ENCODE measurements at regions not wholly inside any gene's neighbourhood (a gene's known extent, or its start where the extent isn't known, plus 50 kb on each side); places are given as distances from the start of the nearest gene placed in this dataset.
"Not testable (repeated sequence)": the region's sequence is repeated elsewhere in the genome, so short reads cannot be mapped to it uniquely, and the experiment has no call there.

DNA sequence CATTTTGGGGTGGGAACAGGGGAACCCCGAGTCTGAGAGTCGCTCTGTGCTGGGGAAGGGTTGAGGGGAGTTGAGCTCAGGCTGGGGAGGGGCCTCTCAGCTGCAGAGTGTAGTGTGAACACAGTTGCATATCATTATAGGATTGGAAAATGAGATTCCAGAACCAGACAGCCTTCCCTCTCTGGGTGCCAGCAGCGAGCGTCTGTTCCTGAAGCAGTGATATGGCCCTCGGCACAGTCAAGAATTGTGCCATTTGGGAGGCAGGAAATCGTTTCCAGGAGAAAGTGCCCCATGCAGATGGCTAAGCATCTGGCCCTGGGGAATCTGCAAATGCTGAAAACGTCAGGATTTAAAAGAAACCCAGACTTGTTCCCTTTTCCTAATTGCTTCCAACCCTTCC is 70.4 kb upstream of the SFSWAP start:
- H3K36me3 ChIP-seq (ENCODE audit: insufficient read depth, low read length), result no peaks in the 10 kb centered on the region
- H3K9me3 ChIP-seq (ENCODE audit: control insufficient read depth, insufficient read depth, low read length), result no peaks in the 10 kb centered on the region
- H3K9ac ChIP-seq (ENCODE audit: low read depth, low read length), result no peak overlapping the region
- H3K4me1 ChIP-seq (ENCODE audit: insufficient read depth, low read length), result peaks cover 13% of the 10 kb centered on the region; the same call in 1 of the 2 replicates

DNA sequence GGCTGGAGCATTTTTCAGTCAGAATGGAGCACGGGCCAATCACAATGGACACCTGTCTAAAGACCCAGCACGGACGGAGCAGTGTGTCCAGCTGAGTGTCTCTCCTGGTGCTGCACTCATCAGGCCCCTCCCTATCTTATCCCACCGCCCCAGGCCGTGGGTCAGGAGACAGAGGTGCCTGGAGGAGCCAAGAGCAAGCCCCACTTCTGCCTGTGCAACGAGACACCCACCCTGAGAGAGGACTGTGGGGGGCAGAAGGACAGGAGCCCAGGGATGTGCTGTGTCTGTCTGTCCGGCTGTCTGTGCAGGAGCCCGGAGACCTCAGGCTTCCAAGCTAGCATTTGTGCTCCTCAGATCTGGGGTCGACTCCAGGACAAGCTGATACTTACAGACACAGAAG is 69.6 kb upstream of the SFSWAP start:
- Histone ChIP-seq H3K9me3 (ENCODE audit: control insufficient read depth, insufficient read depth, low read length) (no peaks in the 10 kb centered on the region), H3K4me1 (ENCODE audit: insufficient read depth, low read length) (peaks cover 20% of the 10 kb centered on the region; the same call in 1 of the 2 replicates), H3K9ac (ENCODE audit: low read depth, low read length) (no peak overlapping the region), H3K36me3 (ENCODE audit: insufficient read depth, low read length) (no peaks in the 10 kb centered on the region)

GRCh38 chr12:131642101-131642540 is 68.8 kb upstream of the SFSWAP start:
- Histone ChIP-seq H3K9me3 (ENCODE audit: control insufficient read depth, insufficient read depth, low read length) (no peaks in the 10 kb centered on the region), H3K4me1 (ENCODE audit: insufficient read depth, low read length) (peaks cover 20% of the 10 kb centered on the region; the same call in 1 of the 2 replicates), H3K9ac (ENCODE audit: low read depth, low read length) (no peak overlapping the region), H3K36me3 (ENCODE audit: insufficient read depth, low read length) (no peaks in the 10 kb centered on the region)

DNA sequence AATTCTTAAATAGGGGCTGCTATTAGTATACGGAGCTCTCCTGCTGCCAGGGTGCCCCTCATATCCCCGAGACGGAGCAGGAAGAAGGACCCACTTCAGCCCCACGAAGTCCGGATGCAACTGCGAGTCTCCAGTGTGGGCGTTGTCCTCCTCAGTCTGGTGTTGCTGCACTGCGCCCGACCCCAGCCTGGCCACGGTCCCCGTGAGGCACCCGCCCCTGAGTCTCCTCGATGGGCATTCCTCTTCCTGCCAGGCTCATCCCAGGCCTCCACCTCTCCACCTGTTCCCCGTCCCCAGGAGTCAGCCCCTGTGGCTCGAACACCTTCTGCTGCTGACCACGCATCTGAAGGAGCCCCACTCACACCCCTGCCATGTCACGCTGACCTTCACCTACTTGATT is 68.1 kb upstream of the SFSWAP start:
- Histone ChIP-seq H3K9ac (ENCODE audit: low read depth, low read length) (no peak overlapping the region), H3K4me1 (ENCODE audit: insufficient read depth, low read length) (peaks cover 20% of the 10 kb centered on the region; the same call in 1 of the 2 replicates), H3K36me3 (ENCODE audit: insufficient read depth, low read length) (no peaks in the 10 kb centered on the region), H3K9me3 (ENCODE audit: control insufficient read depth, insufficient read depth, low read length) (no peaks in the 10 kb centered on the region)

DNA sequence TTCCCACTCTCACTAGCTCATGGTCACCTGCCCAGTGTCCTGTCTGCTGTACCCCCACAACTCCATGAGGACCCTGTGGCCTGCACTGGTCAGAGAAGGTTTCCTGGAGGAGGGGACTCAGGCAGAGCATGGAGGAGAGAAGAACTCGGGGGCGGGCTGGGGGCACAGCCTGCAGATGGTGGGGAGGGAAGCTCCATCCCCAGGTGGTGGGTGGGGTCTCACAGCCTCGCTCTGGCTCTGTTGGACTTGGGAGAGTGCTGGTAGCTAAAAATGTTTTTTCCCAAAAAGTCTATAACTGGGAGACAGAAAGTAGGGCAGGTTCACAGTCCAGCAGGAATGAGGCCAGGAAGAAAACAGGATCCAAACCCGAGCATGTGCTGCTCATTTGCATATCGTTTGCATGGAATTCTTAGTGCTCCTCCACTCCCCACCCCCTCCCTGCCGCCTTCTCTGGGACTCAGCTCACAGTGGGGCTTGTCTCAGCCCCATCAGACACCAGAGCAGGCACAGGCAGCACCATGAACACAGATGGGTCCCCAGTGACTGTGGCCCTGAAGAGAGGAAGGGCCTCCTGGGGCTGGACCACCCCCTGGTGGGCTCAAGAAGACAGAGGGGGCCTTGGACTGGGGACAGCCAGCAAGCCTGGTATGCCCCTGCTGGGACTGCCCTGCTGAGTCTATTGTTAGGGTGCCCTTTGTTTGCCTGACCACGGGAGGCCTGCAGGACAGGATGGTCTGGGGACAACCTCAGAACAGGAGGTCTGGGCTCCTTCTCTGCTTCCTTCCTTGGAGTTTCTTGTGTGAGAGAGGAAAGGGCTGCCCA is 67.0 kb upstream of the SFSWAP start:
- H3K9ac ChIP-seq (ENCODE audit: low read depth, low read length), result no peak overlapping the region
- peaks cover 20% of the 10 kb centered on the region; the same call in 1 of the 2 replicates for H3K4me1 ChIP-seq (ENCODE audit: insufficient read depth, low read length)
- no peaks in the 10 kb centered on the region for H3K36me3 ChIP-seq (ENCODE audit: insufficient read depth, low read length)
- H3K9me3 ChIP-seq (ENCODE audit: control insufficient read depth, insufficient read depth, low read length), result no peaks in the 10 kb centered on the region

GRCh38 chr12:131644481-131644880 is 66.4 kb upstream of the SFSWAP start:
- Histone ChIP-seq H3K36me3 (ENCODE audit: insufficient read depth, low read length) (no peaks in the 10 kb centered on the region), H3K9ac (ENCODE audit: low read depth, low read length) (no peak overlapping the region), H3K4me1 (ENCODE audit: insufficient read depth, low read length) (peaks cover 20% of the 10 kb centered on the region; the same call in 1 of the 2 replicates), H3K9me3 (ENCODE audit: control insufficient read depth, insufficient read depth, low read length) (no peaks in the 10 kb centered on the region)

DNA sequence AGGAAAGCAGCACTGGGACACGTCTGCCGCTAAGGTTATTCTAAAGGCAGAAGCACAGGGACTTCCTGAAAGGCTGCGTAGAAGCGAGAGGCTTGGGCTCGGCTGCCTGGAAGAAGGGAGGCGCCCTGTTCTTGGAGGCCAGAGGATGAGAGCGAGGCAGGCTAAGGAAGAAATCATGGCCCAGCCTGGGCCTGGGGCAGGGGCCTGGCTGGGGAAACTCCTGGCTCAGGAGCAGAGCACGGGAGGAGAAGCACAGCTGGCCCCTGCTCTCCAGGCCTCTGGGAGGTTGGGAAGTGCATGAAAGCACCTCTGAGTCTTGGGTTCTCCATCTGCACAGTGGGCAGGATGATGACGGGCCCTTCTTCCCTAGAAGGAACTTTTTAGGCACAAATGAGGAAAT is 66.0 kb upstream of the SFSWAP start:
- H3K4me1 ChIP-seq (ENCODE audit: insufficient read depth, low read length), result peaks cover 20% of the 10 kb centered on the region; the same call in 1 of the 2 replicates
- H3K9ac ChIP-seq (ENCODE audit: low read depth, low read length); H3K36me3 ChIP-seq (ENCODE audit: insufficient read depth, low read length); H3K9me3 ChIP-seq (ENCODE audit: control insufficient read depth, insufficient read depth, low read length): not testable (repeated sequence)

DNA sequence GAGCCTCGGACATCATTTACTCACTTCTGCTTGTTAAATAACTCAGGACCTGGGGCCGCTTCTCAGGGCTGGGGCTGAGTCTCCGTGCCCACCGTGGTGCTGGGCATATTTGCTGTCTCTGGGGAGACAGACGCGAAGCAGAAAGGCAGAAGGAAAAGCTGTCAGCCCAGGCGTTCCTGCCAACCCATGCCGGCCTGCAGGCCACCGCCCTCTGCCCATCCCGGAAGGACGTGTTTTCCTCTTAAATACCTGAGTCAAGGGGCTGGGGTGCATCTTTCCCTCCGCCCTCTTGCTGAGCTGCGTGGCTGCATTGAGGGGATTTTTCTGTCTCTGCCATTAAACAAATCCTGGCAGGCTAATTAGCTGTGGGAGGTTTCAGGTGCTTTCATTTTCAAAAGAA is 65.3 kb upstream of the SFSWAP start:
- H3K36me3 ChIP-seq (ENCODE audit: insufficient read depth, low read length); H3K9me3 ChIP-seq (ENCODE audit: control insufficient read depth, insufficient read depth, low read length); H3K9ac ChIP-seq (ENCODE audit: low read depth, low read length): not testable (repeated sequence)
- H3K4me1 ChIP-seq (ENCODE audit: insufficient read depth, low read length), result peaks cover 20% of the 10 kb centered on the region; the same call in 1 of the 2 replicates

DNA sequence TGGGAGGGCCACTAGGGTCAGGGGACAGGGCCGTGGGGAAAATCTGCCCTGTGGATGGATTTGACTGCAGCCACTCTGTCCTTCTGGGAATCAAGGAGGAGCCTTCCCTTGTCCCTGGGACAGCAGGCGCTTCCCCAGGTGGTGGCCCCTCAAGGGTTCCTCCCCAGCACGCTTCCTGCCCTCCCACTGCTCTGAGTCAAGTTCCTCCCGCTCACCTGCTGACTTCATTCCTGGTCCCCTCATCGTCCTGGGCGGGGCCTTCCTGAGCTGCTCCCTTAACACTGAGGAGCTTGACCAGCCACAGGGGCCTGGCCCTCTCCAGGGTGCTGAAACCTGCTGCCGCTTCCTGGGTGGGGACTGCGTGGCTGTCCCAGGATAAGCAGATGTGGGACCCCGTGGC is 64.4 kb upstream of the SFSWAP start:
- H3K36me3 ChIP-seq (ENCODE audit: insufficient read depth, low read length); H3K9me3 ChIP-seq (ENCODE audit: control insufficient read depth, insufficient read depth, low read length); H3K9ac ChIP-seq (ENCODE audit: low read depth, low read length): not testable (repeated sequence)
- H3K4me1 ChIP-seq (ENCODE audit: insufficient read depth, low read length), result peaks cover 20% of the 10 kb centered on the region; the same call in 1 of the 2 replicates

GRCh38 chr12:131647667-131648066 is 63.2 kb upstream of the SFSWAP start:
- Histone ChIP-seq H3K9me3 (ENCODE audit: control insufficient read depth, insufficient read depth, low read length) (no peaks in the 10 kb centered on the region), H3K36me3 (ENCODE audit: insufficient read depth, low read length) (no peaks in the 10 kb centered on the region), H3K4me1 (ENCODE audit: insufficient read depth, low read length) (peaks cover 20% of the 10 kb centered on the region; the same call in 1 of the 2 replicates), H3K9ac (ENCODE audit: low read depth, low read length) (no peak overlapping the region)

GRCh38 chr12:131655469-131656174 is 55.3 kb upstream of the SFSWAP start:
- not testable (repeated sequence) for H3K9me3 ChIP-seq (ENCODE audit: control insufficient read depth, insufficient read depth, low read length); H3K9ac ChIP-seq (ENCODE audit: low read depth, low read length); H3K4me1 ChIP-seq (ENCODE audit: insufficient read depth, low read length); H3K36me3 ChIP-seq (ENCODE audit: insufficient read depth, low read length)

DNA sequence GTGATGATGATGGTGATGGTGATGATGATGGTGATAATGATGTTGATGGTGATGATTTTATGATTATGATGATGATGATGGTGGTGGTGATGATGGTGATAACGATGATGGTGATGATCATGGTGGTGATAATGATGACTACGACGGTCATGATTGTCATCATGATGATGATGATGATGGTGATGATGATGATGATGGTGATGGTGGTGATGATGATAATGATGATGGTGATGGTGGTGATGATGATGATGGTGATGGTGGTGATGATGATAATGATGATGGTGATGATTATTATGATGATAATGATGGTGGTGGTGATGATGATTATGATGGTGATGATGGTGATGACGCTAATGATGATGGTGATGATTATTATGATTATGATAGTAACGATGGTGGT is 54.1 kb upstream of the SFSWAP start:
- not testable (repeated sequence) for H3K4me1 ChIP-seq (ENCODE audit: insufficient read depth, low read length); H3K36me3 ChIP-seq (ENCODE audit: insufficient read depth, low read length); H3K9ac ChIP-seq (ENCODE audit: low read depth, low read length); H3K9me3 ChIP-seq (ENCODE audit: control insufficient read depth, insufficient read depth, low read length)

- H3K4me1 ChIP-seq (ENCODE audit: insufficient read depth, low read length); H3K9ac ChIP-seq (ENCODE audit: low read depth, low read length); H3K9me3 ChIP-seq (ENCODE audit: control insufficient read depth, insufficient read depth, low read length); H3K36me3 ChIP-seq (ENCODE audit: insufficient read depth, low read length): not testable (repeated sequence)
Observed at GRCh38 chr12:131658605-131659004, 52.3 kb upstream of the SFSWAP start.

GRCh38 chr12:131659484-131659883 is 51.4 kb upstream of the SFSWAP start:
- not testable (repeated sequence) for H3K4me1 ChIP-seq (ENCODE audit: insufficient read depth, low read length); H3K36me3 ChIP-seq (ENCODE audit: insufficient read depth, low read length); H3K9ac ChIP-seq (ENCODE audit: low read depth, low read length); H3K9me3 ChIP-seq (ENCODE audit: control insufficient read depth, insufficient read depth, low read length)

- not testable (repeated sequence) for H3K9ac ChIP-seq (ENCODE audit: low read depth, low read length); H3K36me3 ChIP-seq (ENCODE audit: insufficient read depth, low read length); H3K4me1 ChIP-seq (ENCODE audit: insufficient read depth, low read length); H3K9me3 ChIP-seq (ENCODE audit: control insufficient read depth, insufficient read depth, low read length)
Observed at GRCh38 chr12:131659976-131660375, 50.9 kb upstream of the SFSWAP start.

Data from ES-I3 (cell line).